ENCODE measurements at regions not wholly inside any gene's neighbourhood (a gene's known extent, or its start where the extent isn't known, plus 50 kb on each side); places are given as distances from the start of the nearest gene placed in this dataset.

- DNase-seq: no peak
Measured at GRCh38 chr3:178146406-178146831, 389.8 kb upstream of the KCNMB2 start.

GRCh38 chr3:178147001-178147400 lies 389.2 kb upstream of the KCNMB2 start:
- no peak for DNase-seq

DNA sequence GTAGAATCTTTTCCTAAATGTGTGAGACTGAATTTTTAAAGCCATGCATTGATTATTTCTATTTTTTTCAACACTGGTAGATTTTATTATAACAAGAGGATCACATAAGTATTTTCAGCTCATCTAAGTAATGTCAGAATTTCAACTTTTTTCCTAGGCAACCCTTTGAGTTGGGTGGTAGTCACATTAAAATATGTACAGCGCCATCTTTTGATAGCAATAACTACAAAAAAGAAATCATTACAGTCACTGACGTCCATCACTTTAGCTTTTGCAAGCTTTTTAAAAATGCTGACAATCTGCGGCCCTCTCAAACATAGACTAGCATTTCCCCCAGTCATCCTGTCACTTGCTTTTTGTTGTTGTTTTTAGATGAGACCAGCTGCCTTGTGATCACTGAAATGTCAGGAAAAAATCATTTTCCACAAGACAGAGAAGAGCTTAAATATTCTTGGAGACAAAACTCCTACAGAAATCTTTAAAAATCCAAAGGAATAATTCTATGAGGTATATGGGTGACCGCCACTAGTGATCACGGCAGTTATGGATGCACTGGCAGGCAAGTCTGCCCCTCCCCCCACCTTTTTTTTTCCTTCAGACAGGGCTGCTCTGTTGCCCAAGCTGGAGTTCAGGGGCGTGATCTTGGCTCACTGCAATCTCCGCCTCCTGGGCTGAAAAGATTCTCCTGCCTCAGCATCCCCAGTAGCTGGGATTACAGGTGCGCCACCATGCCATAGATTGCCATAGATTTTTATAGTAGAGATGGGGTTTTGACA lies 384.0 kb upstream of the KCNMB2 start:
- DNase-seq: no peak

- no peak for DNase-seq
Measured at GRCh38 chr3:178152988-178153387, 383.2 kb upstream of the KCNMB2 start.

GRCh38 chr3:178155521-178155920 lies 380.7 kb upstream of the KCNMB2 start:
- no peak for DNase-seq

DNA sequence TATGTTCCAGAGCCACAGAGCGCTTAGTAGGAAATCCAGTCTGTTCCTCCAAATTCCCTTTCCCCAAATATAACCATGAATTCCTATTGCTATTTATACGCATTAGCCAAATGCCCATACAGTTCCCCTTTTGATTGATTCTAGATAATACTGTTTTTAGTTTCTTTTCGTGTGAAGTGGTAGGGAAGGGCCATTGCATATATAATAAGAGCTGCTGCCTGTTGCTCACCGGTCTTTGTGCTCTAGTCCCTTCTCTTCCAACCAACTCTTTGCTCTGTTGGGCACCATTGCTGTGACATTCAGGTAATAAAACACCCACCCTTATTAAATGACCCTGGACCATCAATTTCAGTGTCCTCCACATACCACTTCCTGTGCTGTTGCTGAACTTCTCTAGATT lies 379.9 kb upstream of the KCNMB2 start:
- no peak for DNase-seq

GRCh38 chr3:178159691-178160220 lies 376.5 kb upstream of the KCNMB2 start:
- no peak for DNase-seq

GRCh38 chr3:178169421-178169820 lies 366.8 kb upstream of the KCNMB2 start:
- no peak for DNase-seq

GRCh38 chr3:178170698-178171535 lies 365.3 kb upstream of the KCNMB2 start:
- no peak for DNase-seq

DNA sequence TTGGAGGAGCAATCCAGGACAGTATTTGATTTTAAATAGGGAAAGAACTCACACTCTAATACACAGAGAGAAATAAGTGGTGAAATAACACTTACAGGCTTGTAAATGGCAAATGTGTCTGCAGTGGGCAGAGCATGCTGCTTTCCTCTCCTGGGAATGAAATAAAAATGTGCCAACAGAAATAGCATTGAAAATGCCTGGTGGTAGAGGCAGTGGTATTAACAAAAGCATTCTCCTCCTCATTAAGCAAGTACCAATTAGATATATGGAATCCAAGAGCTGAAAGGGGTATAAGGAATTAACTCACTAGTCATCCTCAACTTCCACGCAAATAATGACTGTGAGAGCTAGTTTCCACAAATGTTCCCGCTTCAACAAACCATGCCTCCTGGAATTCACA lies 364.1 kb upstream of the KCNMB2 start:
- no peak for DNase-seq

GRCh38 chr3:178174201-178174915 lies 361.9 kb upstream of the KCNMB2 start:
- DNase-seq: no peak

DNA sequence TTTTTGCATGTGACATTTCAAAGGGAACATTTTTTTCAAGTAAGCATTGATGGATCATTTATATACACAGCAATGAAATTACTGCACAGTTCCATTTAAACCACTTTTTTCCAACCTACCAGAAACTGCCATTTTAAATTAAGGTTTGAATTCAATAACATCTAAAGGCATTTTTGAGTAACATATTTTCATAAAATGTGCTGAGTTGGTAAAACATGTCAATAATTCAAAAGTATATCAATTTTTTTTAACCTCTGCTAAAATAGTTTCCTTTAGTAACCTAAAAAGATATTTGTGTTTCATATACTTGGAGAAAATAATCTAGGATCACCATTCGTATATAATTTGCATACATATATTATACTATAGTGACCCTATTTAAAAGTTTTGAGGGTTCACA lies 355.1 kb upstream of the KCNMB2 start:
- DNase-seq: no peak

GRCh38 chr3:178181784-178182183 lies 354.5 kb upstream of the KCNMB2 start:
- no peak for DNase-seq

- DNase-seq: no peak
Measured at GRCh38 chr3:178182337-178182779, 353.9 kb upstream of the KCNMB2 start.

DNA sequence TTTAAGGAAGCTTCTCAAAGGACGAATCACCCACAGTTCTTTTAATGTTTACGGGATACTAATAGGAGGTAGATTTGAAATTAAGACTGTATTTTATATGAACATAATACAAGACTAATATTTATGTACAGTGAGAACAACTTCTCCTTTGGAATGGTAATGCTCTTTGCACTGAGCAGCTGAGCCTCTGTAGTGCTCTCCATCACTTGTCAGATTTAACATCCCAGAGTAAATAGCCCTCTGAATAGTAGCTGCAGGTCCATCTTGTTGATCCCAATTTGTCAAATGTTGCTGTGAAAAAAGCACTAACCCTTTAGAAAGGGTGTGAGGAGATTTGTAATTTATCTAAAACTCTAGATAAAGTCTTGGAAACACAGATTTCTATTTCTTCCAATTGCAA lies 351.4 kb upstream of the KCNMB2 start:
- DNase-seq: no peak

DNA sequence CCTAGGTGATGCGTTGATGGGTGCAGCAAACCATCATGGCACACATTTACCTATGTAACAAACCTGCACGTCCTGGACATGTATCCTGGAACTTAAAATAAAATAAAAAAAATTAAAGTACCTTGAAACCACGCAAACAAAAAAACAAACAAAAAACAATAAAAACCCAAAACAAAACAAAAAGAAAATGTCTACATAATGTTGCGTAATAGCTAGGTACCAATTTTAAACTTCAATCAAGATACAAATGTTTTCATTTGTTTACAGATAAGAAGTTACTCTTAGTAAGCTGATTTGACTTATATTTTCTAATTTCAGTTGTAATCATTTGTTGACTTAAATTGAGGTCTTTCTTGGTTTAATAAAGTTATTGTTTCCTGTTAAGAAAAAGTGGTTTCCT lies 349.6 kb upstream of the KCNMB2 start:
- DNase-seq: no peak

DNA sequence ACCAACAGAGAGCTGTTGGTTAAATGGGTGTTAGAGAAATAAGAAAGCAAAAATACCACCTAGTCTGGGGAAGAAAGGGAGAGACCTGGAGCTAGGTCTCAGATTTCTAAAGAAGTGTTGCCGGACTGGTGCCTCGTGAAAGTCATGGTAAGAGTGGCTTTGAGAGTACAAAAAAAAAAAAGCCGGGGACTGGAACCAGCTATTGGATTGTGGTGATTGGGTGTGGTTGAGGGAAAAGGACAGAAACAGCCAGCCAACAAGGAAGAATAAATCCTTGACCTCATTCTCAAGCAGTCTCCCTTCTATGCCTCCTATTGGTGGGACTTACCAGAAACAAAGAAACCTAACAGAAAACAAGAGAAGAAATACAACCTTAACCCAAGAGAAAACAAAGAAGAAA lies 346.4 kb upstream of the KCNMB2 start:
- no peak for DNase-seq

DNA sequence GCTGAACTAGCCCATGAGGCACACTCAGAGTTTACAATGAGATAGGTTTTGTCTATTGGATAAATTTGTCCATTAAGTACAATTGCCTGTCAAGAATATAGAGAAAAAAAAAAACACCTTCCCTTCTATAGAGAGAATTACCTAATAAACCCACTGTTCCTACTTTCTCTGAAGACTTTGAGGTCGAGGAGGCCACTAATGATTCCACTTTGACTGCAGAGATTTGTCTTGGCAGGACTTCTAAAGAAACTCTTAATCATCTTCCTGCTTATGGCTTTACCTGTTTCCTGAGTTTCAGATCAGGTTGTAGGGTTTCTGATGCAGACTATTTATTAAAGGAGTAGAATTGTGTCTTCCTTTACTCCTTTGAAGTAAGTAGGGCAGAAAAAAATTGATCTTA lies 342.4 kb upstream of the KCNMB2 start:
- no peak for DNase-seq

GRCh38 chr3:178194539-178194938 lies 341.7 kb upstream of the KCNMB2 start:
- no peak for DNase-seq

- no peak for DNase-seq
Measured at GRCh38 chr3:178195824-178196223, 340.4 kb upstream of the KCNMB2 start.

- DNase-seq: no peak
Measured at GRCh38 chr3:178198329-178198728, 337.9 kb upstream of the KCNMB2 start.

- no peak for DNase-seq
Measured at GRCh38 chr3:178200316-178200715, 335.9 kb upstream of the KCNMB2 start.

DNA sequence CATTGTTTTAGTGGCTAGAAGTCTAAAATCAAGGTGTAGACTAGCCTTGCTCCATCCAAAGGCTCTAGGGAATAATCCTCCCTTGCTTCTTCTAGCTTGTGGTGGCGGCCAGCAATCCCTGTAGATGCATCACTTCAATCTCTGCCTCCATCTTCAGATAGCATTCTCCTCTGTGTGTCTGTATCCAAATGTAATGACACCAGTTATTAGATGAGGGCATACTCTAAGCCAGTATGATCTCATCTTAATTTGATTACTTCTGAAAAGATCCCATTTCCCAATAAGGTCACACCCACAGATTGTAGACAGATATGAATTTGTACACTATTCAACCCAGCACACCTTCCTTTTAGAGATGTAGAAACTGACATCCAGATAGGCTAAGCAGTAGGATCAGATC lies 334.5 kb upstream of the KCNMB2 start:
- DNase-seq: no peak

All from stimulated activated CD4-positive, alpha-beta T cell treated with anti-CD3 and anti-CD28 coated beads, Interleukin-4, amount 100 ng/mL, for 4 hours (primary cell).